ENCODE measurements at regions not wholly inside any gene's neighbourhood (a gene's known extent, or its start where the extent isn't known, plus 50 kb on each side); places are given as distances from the start of the nearest gene placed in this dataset.

DNA sequence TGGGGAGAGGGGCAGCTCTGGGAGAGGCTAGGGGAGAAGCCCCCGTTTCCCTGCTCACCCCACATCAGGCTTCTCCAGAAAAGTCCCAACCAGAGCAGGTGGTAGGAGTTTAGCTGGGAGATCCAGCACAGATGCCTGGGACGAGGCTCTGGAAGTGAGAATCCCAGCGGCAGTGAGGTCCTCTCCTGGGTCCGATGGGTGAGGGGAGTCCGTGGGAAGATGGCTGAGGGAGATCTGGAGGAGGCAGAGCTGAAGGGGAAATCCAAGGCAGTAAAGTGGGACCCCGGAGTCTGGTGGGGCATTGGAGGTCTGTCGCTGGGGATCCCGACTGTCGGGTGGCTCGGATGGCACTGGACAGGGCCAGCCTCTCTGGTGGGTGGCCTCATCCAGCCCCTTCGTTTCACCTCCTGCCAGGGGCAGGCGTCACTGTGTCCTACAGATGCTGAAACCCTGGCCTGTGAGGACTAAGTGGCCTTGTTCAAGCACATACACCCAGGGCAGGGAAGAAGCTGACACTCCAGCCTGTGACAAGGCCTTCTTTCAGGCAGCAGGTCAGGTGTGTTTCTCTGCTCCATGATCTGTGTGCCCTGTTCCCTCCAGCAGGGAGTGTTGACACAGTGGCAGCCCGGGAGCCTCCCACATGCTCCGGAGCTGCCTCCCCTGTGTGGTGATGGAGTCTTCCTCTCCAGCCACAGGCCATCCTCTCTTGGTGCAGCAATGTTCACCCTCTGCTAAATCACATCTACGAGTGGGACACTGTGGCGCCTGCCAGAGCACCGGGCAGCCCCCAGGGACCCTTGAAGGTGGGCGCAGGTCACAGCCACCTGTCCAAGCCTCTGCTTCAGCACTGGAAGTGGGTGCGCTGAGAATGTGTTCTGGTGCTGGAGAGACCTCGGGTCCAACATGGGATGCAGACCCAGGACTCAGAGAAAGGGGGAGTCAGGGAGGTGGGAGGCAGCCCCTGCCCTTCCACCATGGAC lies 850.8 kb downstream of the BRD1 start (continued):
- TF ChIP-seq, protein P1, sequence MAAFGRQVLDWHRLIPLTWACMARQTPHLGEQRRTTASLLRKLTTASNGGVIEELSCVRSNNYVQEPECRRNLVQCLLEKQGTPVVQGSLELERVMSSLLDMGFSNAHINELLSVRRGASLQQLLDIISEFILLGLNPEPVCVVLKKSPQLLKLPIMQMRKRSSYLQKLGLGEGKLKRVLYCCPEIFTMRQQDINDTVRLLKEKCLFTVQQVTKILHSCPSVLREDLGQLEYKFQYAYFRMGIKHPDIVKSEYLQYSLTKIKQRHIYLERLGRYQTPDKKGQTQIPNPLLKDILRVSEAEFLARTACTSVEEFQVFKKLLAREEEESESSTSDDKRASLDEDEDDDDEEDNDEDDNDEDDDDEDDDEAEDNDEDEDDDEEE (CRISPR knock-in tag; IDR thresholded peaks at IDR 0.05): no peak
- TF ChIP-seq, protein P2, sequence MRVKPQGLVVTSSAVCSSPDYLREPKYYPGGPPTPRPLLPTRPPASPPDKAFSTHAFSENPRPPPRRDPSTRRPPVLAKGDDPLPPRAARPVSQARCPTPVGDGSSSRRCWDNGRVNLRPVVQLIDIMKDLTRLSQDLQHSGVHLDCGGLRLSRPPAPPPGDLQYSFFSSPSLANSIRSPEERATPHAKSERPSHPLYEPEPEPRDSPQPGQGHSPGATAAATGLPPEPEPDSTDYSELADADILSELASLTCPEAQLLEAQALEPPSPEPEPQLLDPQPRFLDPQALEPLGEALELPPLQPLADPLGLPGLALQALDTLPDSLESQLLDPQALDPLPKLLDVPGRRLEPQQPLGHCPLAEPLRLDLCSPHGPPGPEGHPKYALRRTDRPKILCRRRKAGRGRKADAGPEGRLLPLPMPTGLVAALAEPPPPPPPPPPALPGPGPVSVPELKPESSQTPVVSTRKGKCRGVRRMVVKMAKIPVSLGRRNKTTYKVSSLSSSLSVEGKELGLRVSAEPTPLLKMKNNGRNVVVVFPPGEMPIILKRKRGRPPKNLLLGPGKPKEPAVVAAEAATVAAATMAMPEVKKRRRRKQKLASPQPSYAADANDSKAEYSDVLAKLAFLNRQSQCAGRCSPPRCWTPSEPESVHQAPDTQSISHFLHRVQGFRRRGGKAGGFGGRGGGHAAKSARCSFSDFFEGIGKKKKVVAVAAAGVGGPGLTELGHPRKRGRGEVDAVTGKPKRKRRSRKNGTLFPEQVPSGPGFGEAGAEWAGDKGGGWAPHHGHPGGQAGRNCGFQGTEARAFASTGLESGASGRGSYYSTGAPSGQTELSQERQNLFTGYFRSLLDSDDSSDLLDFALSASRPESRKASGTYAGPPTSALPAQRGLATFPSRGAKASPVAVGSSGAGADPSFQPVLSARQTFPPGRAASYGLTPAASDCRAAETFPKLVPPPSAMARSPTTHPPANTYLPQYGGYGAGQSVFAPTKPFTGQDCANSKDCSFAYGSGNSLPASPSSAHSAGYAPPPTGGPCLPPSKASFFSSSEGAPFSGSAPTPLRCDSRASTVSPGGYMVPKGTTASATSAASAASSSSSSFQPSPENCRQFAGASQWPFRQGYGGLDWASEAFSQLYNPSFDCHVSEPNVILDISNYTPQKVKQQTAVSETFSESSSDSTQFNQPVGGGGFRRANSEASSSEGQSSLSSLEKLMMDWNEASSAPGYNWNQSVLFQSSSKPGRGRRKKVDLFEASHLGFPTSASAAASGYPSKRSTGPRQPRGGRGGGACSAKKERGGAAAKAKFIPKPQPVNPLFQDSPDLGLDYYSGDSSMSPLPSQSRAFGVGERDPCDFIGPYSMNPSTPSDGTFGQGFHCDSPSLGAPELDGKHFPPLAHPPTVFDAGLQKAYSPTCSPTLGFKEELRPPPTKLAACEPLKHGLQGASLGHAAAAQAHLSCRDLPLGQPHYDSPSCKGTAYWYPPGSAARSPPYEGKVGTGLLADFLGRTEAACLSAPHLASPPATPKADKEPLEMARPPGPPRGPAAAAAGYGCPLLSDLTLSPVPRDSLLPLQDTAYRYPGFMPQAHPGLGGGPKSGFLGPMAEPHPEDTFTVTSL (CRISPR knock-in tag; IDR thresholded peaks at IDR 0.05; ENCODE audit: borderline replicate concordance): no peak
- TF ChIP-seq MYNN (CRISPR knock-in tag; IDR thresholded peaks at IDR 0.05; ENCODE audit: low read depth) (no peak), TCF12 (IDR thresholded peaks at IDR 0.05) (no peak), TCF12 (CRISPR knock-in tag; IDR thresholded peaks at IDR 0.05) (no peak), YY1 (IDR thresholded peaks at IDR 0.05; ENCODE audit: insufficient read depth, insufficient replicate concordance, low read depth, low read length) (no peak), TRIM24 (CRISPR knock-in tag; IDR thresholded peaks at IDR 0.05) (no peak), ZNF329 (CRISPR knock-in tag; IDR thresholded peaks at IDR 0.05; ENCODE audit: low read depth) (no peak), PPARG (CRISPR knock-in tag; conservative IDR thresholded peaks at IDR 0.05) (no peak), ONECUT2 (CRISPR knock-in tag; IDR thresholded peaks at IDR 0.05) (no peak), ZNF451 (CRISPR knock-in tag; IDR thresholded peaks at IDR 0.05) (no peak), ZFX (CRISPR knock-in tag; IDR thresholded peaks at IDR 0.05; ENCODE audit: low read depth) (peak; percentile 35; the same call in 1 of the 2 replicates), EEA1 (CRISPR knock-in tag; IDR thresholded peaks at IDR 0.05; ENCODE audit: borderline replicate concordance) (no peak), DNMT1 (CRISPR knock-in tag; IDR thresholded peaks at IDR 0.05) (no peak), MXI1 (IDR thresholded peaks at IDR 0.05; ENCODE audit: borderline replicate concordance, low read depth, low read length) (no peak), ZNF383 (CRISPR knock-in tag; IDR thresholded peaks at IDR 0.05; ENCODE audit: borderline replicate concordance) (no peak)
- TF ChIP-seq, protein P3, sequence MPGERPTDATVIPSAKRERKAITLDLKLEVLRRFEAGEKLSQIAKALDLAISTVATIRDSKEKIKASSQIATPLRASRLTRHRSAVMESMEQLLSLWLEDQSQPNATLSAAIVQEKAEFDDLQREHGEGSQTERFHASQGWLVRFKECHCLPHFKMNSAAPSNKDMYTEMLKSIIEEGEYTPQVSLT (CRISPR knock-in tag; IDR thresholded peaks at IDR 0.05; ENCODE audit: borderline replicate concordance, low read depth): no peak
- TF ChIP-seq, protein P4, sequence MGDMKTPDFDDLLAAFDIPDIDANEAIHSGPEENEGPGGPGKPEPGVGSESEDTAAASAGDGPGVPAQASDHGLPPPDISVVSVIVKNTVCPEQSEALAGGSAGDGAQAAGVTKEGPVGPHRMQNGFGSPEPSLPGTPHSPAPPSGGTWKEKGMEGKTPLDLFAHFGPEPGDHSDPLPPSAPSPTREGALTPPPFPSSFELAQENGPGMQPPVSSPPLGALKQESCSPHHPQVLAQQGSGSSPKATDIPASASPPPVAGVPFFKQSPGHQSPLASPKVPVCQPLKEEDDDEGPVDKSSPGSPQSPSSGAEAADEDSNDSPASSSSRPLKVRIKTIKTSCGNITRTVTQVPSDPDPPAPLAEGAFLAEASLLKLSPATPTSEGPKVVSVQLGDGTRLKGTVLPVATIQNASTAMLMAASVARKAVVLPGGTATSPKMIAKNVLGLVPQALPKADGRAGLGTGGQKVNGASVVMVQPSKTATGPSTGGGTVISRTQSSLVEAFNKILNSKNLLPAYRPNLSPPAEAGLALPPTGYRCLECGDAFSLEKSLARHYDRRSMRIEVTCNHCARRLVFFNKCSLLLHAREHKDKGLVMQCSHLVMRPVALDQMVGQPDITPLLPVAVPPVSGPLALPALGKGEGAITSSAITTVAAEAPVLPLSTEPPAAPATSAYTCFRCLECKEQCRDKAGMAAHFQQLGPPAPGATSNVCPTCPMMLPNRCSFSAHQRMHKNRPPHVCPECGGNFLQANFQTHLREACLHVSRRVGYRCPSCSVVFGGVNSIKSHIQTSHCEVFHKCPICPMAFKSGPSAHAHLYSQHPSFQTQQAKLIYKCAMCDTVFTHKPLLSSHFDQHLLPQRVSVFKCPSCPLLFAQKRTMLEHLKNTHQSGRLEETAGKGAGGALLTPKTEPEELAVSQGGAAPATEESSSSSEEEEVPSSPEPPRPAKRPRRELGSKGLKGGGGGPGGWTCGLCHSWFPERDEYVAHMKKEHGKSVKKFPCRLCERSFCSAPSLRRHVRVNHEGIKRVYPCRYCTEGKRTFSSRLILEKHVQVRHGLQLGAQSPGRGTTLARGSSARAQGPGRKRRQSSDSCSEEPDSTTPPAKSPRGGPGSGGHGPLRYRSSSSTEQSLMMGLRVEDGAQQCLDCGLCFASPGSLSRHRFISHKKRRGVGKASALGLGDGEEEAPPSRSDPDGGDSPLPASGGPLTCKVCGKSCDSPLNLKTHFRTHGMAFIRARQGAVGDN (CRISPR knock-in tag; IDR thresholded peaks at IDR 0.05): peak; percentile 43

Measured in HepG2 (cell line).